IMR-90 (cell line): ENCODE measurements at regions not wholly inside any gene's neighbourhood (a gene's known extent, or its start where the extent isn't known, plus 50 kb on each side); places are given as distances from the start of the nearest gene placed in this dataset.

Experiments used
- ATAC-seq: fragments of 200-7000 bp; cut with Tn5 transposase; 2 replicates; pipeline ENCODE4 v1.9.1; 2020; ENCODE audit warnings: low read depth, mild to moderate bottlenecking, moderate library complexity
- BruUV-seq: library from RNA; stranded (reverse); fragments of 400-500 nt; replicated peaks from 2 replicates; lab custom pipeline; 2021; lab: Mats Ljungman, UMichigan
- CTCF ChIA-PET: fragments of 300-600 bp; formaldehyde crosslinking; extraction: SDS; loops from one replicate; lab custom pipeline; 2021; ENCODE audit warnings: antibody characterized with exemption; lab: Yijun Ruan, JAX
- POLR2A ChIA-PET: fragments of 300-600 bp; sonication (Branson Sonifier 250); formaldehyde crosslinking; loops from one replicate; lab custom pipeline; 2022; ENCODE audit warnings: antibody characterized with exemption; ENCODE audit not compliant: unreplicated experiment; lab: Charles Lee
- DNase-seq: peaks from one replicate; pipeline ENCODE4 v3.0.0; 2013
- H2AFZ ChIP-seq: replicated peaks from 2 replicates; pipeline ENCODE3; 2013; ENCODE audit warnings: low read length, mild to moderate bottlenecking; ENCODE audit not compliant: poor library complexity
- H2AK5ac ChIP-seq: 2 replicates; pipeline ENCODE4 v1.6.1; 2013; ENCODE audit warnings: low read depth, low read length, inconsistent platforms
- H2AK9ac ChIP-seq: replicated peaks from 2 replicates; pipeline ENCODE3; 2013; ENCODE audit warnings: mild to moderate bottlenecking, low read depth, low read length, moderate library complexity; ENCODE audit not compliant: poor library complexity
- H2BK120ac ChIP-seq: 2 replicates; pipeline ENCODE4 v1.6.1; 2013; ENCODE audit warnings: low read depth, low read length, inconsistent platforms
- H2BK15ac ChIP-seq: 3 replicates; pipeline ENCODE4 v1.6.1; 2013; ENCODE audit warnings: low read depth, low read length, inconsistent platforms
- H2BK20ac ChIP-seq: 2 replicates; pipeline ENCODE4 v1.6.1; 2013; ENCODE audit warnings: low read depth, mild to moderate bottlenecking, inconsistent platforms, low read length, moderate library complexity
- H2BK5ac ChIP-seq: 2 replicates; pipeline ENCODE4 v1.6.1; 2013; ENCODE audit warnings: mild to moderate bottlenecking, low read depth, low read length, inconsistent platforms; ENCODE audit not compliant: poor library complexity, severe bottlenecking
- H3K14ac ChIP-seq: replicated peaks from 2 replicates; pipeline ENCODE4 v1.6.1; 2013; ENCODE audit warnings: low read depth, low read length, inconsistent platforms
- H3K18ac ChIP-seq: 2 replicates; pipeline ENCODE4 v1.6.1; 2013; ENCODE audit warnings: low read depth, low read length, control low read depth
- H3K23ac ChIP-seq: 2 replicates; pipeline ENCODE4 v1.6.1; 2013; ENCODE audit warnings: low read depth, low read length, inconsistent platforms
- H3K27ac ChIP-seq: 2 replicates; pipeline ENCODE4 v1.5.1; 2013; ENCODE audit warnings: mild to moderate bottlenecking, control low read depth, low read length; ENCODE audit not compliant: insufficient read depth
- H3K27me3 ChIP-seq: 2 replicates; pipeline ENCODE4 v1.6.1; 2013; ENCODE audit warnings: low read length; ENCODE audit not compliant: control insufficient read depth, insufficient read depth
- H3K36me3 ChIP-seq: 2 replicates; pipeline ENCODE4 v1.6.1; 2013; ENCODE audit warnings: low read length, mixed read lengths; ENCODE audit not compliant: control insufficient read depth, insufficient read depth
- H3K4ac ChIP-seq: 2 replicates; pipeline ENCODE4 v1.6.1; 2013; ENCODE audit warnings: low read depth, low read length, inconsistent platforms
- H3K4me1 ChIP-seq: 2 replicates; pipeline ENCODE4 v1.6.1; 2013; ENCODE audit warnings: low read length, mixed read lengths; ENCODE audit not compliant: control insufficient read depth, insufficient read depth
- H3K4me2 ChIP-seq: 2 replicates; pipeline ENCODE4 v1.6.1; 2013; ENCODE audit warnings: low read depth, mild to moderate bottlenecking, control low read depth, low read length, moderate library complexity
- H3K4me3 ChIP-seq: 2 replicates; pipeline ENCODE4 v1.5.1; 2013; ENCODE audit warnings: low read depth, mild to moderate bottlenecking, control low read depth, low read length, moderate library complexity; ENCODE audit not compliant: insufficient read depth
- H3K56ac ChIP-seq: 2 replicates; pipeline ENCODE4 v1.6.1; 2013; ENCODE audit warnings: low read length, inconsistent platforms; ENCODE audit not compliant: insufficient read depth; ENCODE audit errors: extremely low read depth
- H3K79me1 ChIP-seq, 2 experiments: 2 replicates each; pipeline ENCODE4 v1.6.1; 2013; ENCODE audit warnings: low read length in 2 of 2, inconsistent platforms in 1 of 2, low read depth in 1 of 2
- H3K9ac ChIP-seq: 2 replicates; pipeline ENCODE4 v1.6.1; 2013; ENCODE audit warnings: low read depth, low read length, control low read depth
- H3K9me1 ChIP-seq: 2 replicates; pipeline ENCODE4 v1.6.1; 2013; ENCODE audit warnings: low read length, inconsistent platforms; ENCODE audit not compliant: insufficient read depth
- H3K9me3 ChIP-seq: 2 replicates; pipeline ENCODE4 v1.6.1; 2013; ENCODE audit warnings: low read length; ENCODE audit not compliant: control insufficient read depth, insufficient read depth
- H4K20me1 ChIP-seq: 2 replicates; pipeline ENCODE4 v1.6.1; 2013; ENCODE audit warnings: low read length, inconsistent platforms; ENCODE audit not compliant: insufficient read depth
- H4K5ac ChIP-seq: 2 replicates; pipeline ENCODE4 v1.6.1; 2013; ENCODE audit warnings: mild to moderate bottlenecking, low read depth, low read length, control low read depth
- H4K8ac ChIP-seq, 2 experiments: 2 replicates each; pipeline ENCODE4 v1.6.1; 2013; ENCODE audit warnings: low read depth in 2 of 2, low read length in 2 of 2, control low read depth in 1 of 2, inconsistent platforms in 1 of 2
- H4K91ac ChIP-seq: 2 replicates; pipeline ENCODE4 v1.6.1; 2013; ENCODE audit warnings: low read depth, low read length, inconsistent platforms; ENCODE audit not compliant: insufficient read depth
- BHLHE40 ChIP-seq: fragments of 150-350 bp; IDR thresholded peaks from 2 replicates; pipeline ENCODE4 v1.6.1; 2016; ENCODE audit warnings: mild to moderate bottlenecking, low read depth, low read length
- CHD1 ChIP-seq: IDR thresholded peaks from 2 replicates; pipeline ENCODE4 v1.6.1; 2012; ENCODE audit warnings: low read depth, low read length, improper control_type of control experiment
- FOS ChIP-seq: fragments of 150-350 bp; IDR thresholded peaks from 2 replicates; pipeline ENCODE4 v1.6.1; 2016; ENCODE audit warnings: low read depth, low read length
- MAFK ChIP-seq: IDR thresholded peaks from 2 replicates; pipeline ENCODE4 v1.6.1; 2012; ENCODE audit warnings: low read depth, low read length, improper control_type of control experiment
- MAZ ChIP-seq: IDR thresholded peaks from 2 replicates; pipeline ENCODE4 v1.6.1; 2012; ENCODE audit warnings: low read depth, mild to moderate bottlenecking, low read length, improper control_type of control experiment, moderate library complexity, borderline replicate concordance
- MXI1 ChIP-seq: IDR thresholded peaks from 2 replicates; pipeline ENCODE4 v1.6.1; 2012; ENCODE audit warnings: low read depth, mild to moderate bottlenecking, low read length, moderate library complexity, borderline replicate concordance
- NFE2L2 ChIP-seq: fragments of 150-350 bp; IDR thresholded peaks from 2 replicates; pipeline ENCODE4 v1.6.1; 2016; ENCODE audit warnings: low read depth, mild to moderate bottlenecking, low read length
- POLR2A ChIP-seq: IDR thresholded peaks from 2 replicates; pipeline ENCODE4 v1.6.1; 2012; ENCODE audit warnings: mild to moderate bottlenecking, low read depth, low read length
- RAD21 ChIP-seq: IDR thresholded peaks from 2 replicates; pipeline ENCODE4 v1.6.1; 2012; ENCODE audit warnings: low read length, improper control_type of control experiment
- RCOR1 ChIP-seq: IDR thresholded peaks from 2 replicates; pipeline ENCODE4 v1.6.1; 2012; ENCODE audit warnings: mild to moderate bottlenecking, low read length, improper control_type of control experiment; ENCODE audit not compliant: insufficient replicate concordance
- RFX5 ChIP-seq: IDR thresholded peaks from 2 replicates; pipeline ENCODE4 v1.8.0; 2012; ENCODE audit warnings: low read depth, mild to moderate bottlenecking, low read length, moderate library complexity
- SMC3 ChIP-seq: fragments of 150-350 bp; IDR thresholded peaks from 2 replicates; pipeline ENCODE4 v1.6.1; 2016; ENCODE audit warnings: low read depth, mild to moderate bottlenecking, antibody characterized with exemption, low read length, moderate library complexity
- WGBS, 2 experiments: methylation state at CpG; one replicate each; pipeline versions ENCODE4 v1.1.5 to v1.1.7; 2013; ENCODE audit warnings: missing lambda C conversion rate in 2 of 2; ENCODE audit not compliant: insufficient read length in 1 of 2; ENCODE audit errors: extremely low coverage in 2 of 2; 5-methylcytosine and 5-hydroxymethylcytosine counted together
- dilution Hi-C: fragments of 300-500 bp; cut with HindIII; formaldehyde crosslinking; loops from one replicate; pipeline ENCODE4 v1.14.3; 2018; ENCODE audit warnings: low sequenced_read_pairs; ENCODE audit not compliant: unreplicated experiment
- in situ Hi-C: fragments of 300-500 bp; cut with MboI; formaldehyde crosslinking; loops from 3 replicates; pipeline ENCODE4 v1.14.3; 2019; ENCODE audit warnings: low sequenced_read_pairs, inconsistent platforms, mixed read lengths
- intact Hi-C: fragments of 100-400 bp; cut with micrococcal nuclease; formaldehyde crosslinking; loops from 2 replicates; pipeline ENCODE4 v1.10.0; 2022
- TF ChIP-seq, protein P1 (sequence below): conservative IDR thresholded peaks from 2 replicates; pipeline ENCODE4 v1.5.1; 2012; ENCODE audit warnings: mild to moderate bottlenecking, low read depth, low read length, improper control_type of control experiment
- TF ChIP-seq, protein P2 (sequence below): fragments of 150-350 bp; IDR thresholded peaks from 2 replicates; pipeline ENCODE4 v1.6.1; 2017; ENCODE audit warnings: mild to moderate bottlenecking, antibody characterized with exemption, low read length, low read depth
- TF ChIP-seq, protein P3 (sequence below): fragments of 150-350 bp; IDR thresholded peaks from 2 replicates; pipeline ENCODE4 v1.6.1; 2016; ENCODE audit warnings: low read depth, mild to moderate bottlenecking, low read length, moderate library complexity, borderline replicate concordance

DNA sequence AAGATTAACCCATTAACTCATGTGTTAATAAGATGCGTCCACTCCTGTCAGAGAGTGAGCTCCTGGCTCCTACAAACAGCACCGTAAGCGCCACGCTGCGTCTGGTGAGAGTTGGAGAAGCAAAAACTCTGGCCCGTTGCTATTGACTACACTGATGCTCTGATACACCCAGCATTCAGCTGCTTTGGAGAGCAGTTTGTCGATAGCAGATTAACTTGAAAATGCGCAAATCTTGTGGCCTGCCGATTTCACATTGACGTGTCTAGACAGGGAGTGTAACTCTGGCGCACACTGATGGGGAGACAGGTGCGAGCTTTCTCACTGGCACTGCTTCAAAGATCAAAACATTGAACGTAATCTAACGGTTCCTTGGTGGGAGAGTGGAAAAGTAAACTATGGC is 151.7 kb upstream of the RPS6KA2 start:
- no peak overlapping the region for H2BK15ac ChIP-seq
- CTCF ChIA-PET = no interaction called here
- H3K79me1 ChIP-seq = no peaks in the 10 kb centered on the region
- no peak overlapping the region for H2BK20ac ChIP-seq
- H2AK5ac ChIP-seq = no peak overlapping the region
- H3K9me1 ChIP-seq = no peaks in the 10 kb centered on the region
- no peaks in the 10 kb centered on the region for H3K36me3 ChIP-seq
- 73% methylated on average over 7 of the region's 14 CpGs; no CpG with 5 or more reads in 1 of the 2 experiments for WGBS, 2 experiments
- no peak overlapping the region for H3K4me3 ChIP-seq
- H3K4me1 ChIP-seq = no peaks in the 10 kb centered on the region
- no peak overlapping the region for H2AFZ ChIP-seq
- H4K8ac ChIP-seq = no peak overlapping the region
- no peak overlapping the region for H3K56ac ChIP-seq
- no peak overlapping the region for H2AK9ac ChIP-seq
- no peak overlapping the region for H3K18ac ChIP-seq
- H3K9ac ChIP-seq = no peak overlapping the region
- no peak overlapping the region for H2BK5ac ChIP-seq
- no peak overlapping the region for H3K4me2 ChIP-seq
- no peak overlapping the region for H3K14ac ChIP-seq
- H3K9me3 ChIP-seq = no peaks in the 10 kb centered on the region
- no peak overlapping the region for H3K23ac ChIP-seq
- POLR2A ChIA-PET = no interaction called here
- dilution Hi-C loops = no loop called here
- no peaks in the 10 kb centered on the region for H4K20me1 ChIP-seq
- ATAC-seq (no peak), DNase-seq (no peak)
- H3K27me3 ChIP-seq = peaks cover 13% of the 10 kb centered on the region; the same call in 1 of the 2 replicates
- no TSS peak for BruUV-seq
- H3K27ac ChIP-seq = no peak overlapping the region
- TF ChIP-seq MAFK (no peak), CHD1 (no peak), FOS (no peak), RCOR1 (no peak), RAD21 (no peak), MXI1 (no peak), RFX5 (no peak), BHLHE40 (no peak), NFE2L2 (no peak), POLR2A (no peak), SMC3 (no peak), MAZ (no peak)
- TF ChIP-seq, protein P1, sequence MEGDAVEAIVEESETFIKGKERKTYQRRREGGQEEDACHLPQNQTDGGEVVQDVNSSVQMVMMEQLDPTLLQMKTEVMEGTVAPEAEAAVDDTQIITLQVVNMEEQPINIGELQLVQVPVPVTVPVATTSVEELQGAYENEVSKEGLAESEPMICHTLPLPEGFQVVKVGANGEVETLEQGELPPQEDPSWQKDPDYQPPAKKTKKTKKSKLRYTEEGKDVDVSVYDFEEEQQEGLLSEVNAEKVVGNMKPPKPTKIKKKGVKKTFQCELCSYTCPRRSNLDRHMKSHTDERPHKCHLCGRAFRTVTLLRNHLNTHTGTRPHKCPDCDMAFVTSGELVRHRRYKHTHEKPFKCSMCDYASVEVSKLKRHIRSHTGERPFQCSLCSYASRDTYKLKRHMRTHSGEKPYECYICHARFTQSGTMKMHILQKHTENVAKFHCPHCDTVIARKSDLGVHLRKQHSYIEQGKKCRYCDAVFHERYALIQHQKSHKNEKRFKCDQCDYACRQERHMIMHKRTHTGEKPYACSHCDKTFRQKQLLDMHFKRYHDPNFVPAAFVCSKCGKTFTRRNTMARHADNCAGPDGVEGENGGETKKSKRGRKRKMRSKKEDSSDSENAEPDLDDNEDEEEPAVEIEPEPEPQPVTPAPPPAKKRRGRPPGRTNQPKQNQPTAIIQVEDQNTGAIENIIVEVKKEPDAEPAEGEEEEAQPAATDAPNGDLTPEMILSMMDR = no peak
- TF ChIP-seq, protein P2, sequence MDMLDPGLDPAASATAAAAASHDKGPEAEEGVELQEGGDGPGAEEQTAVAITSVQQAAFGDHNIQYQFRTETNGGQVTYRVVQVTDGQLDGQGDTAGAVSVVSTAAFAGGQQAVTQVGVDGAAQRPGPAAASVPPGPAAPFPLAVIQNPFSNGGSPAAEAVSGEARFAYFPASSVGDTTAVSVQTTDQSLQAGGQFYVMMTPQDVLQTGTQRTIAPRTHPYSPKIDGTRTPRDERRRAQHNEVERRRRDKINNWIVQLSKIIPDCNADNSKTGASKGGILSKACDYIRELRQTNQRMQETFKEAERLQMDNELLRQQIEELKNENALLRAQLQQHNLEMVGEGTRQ = no peak
- TF ChIP-seq, protein P3, sequence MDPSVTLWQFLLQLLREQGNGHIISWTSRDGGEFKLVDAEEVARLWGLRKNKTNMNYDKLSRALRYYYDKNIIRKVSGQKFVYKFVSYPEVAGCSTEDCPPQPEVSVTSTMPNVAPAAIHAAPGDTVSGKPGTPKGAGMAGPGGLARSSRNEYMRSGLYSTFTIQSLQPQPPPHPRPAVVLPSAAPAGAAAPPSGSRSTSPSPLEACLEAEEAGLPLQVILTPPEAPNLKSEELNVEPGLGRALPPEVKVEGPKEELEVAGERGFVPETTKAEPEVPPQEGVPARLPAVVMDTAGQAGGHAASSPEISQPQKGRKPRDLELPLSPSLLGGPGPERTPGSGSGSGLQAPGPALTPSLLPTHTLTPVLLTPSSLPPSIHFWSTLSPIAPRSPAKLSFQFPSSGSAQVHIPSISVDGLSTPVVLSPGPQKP = no peak
- H4K5ac ChIP-seq = no peak overlapping the region
- no peak overlapping the region for H3K4ac ChIP-seq
- intact Hi-C loops = loop anchor here (10.0 kb wide), 1 partner anchor 1116 kb away; no protein-coding TSS in a partner anchor
- no peak overlapping the region for H2BK120ac ChIP-seq
- no peak overlapping the region for H4K91ac ChIP-seq
- in situ Hi-C loops = no loop called here
